ENCODE measurements at regions not wholly inside any gene's neighbourhood (a gene's known extent, or its start where the extent isn't known, plus 50 kb on each side); places are given as distances from the start of the nearest gene placed in this dataset.

- no peaks in the 10 kb centered on the region for H3K36me3 ChIP-seq (replicated peaks in 1 of 2; ENCODE audit: control extremely low read depth in 1 of 2, control insufficient read depth in 1 of 2, extremely low read depth in 1 of 2, insufficient read depth in 2 of 2, low read length in 1 of 2)
- TF ChIP-seq EZH2 (IDR thresholded peaks at IDR 0.05; ENCODE audit: borderline replicate concordance, insufficient read depth, low read depth, low read length, poor library complexity, severe bottlenecking): no peak
- no peak for TF ChIP-seq CTCF (IDR thresholded peaks at IDR 0.05)
- H2AFZ ChIP-seq (ENCODE audit: insufficient read depth, low read depth, low read length, poor library complexity, severe bottlenecking): no peak overlapping the region
- no peak overlapping the region for H3K9ac ChIP-seq (ENCODE audit: low read length)
- POLR2A ChIA-PET: no interaction called here
- no peaks in the 10 kb centered on the region for H4K20me1 ChIP-seq (ENCODE audit: control insufficient read depth, insufficient read depth, low read length, poor library complexity, severe bottlenecking)
- H3K4me2 ChIP-seq (replicated peaks; ENCODE audit: low read depth, low read length, poor library complexity, severe bottlenecking): no peak overlapping the region
- H3K4me1 ChIP-seq (ENCODE audit: control insufficient read depth in 2 of 2, insufficient read depth in 2 of 2, low read length in 2 of 2): no peaks in the 10 kb centered on the region
- DNase-seq (no peak), ATAC-seq (ENCODE audit: low read depth) (no peak)
- H3K27ac Mint-ChIP-seq: no peak overlapping the region
- H3K4me1 Mint-ChIP-seq: no peaks in the 10 kb centered on the region
- intact Hi-C loops (cut with micrococcal nuclease): no loop called here
- no peak overlapping the region for H3K4me3 Mint-ChIP-seq
- WGBS (ENCODE audit: insufficient coverage): 100% methylated on average over 1 of the region's 2 CpGs
- no peaks in the 10 kb centered on the region for H3K27me3 Mint-ChIP-seq
- no peaks in the 10 kb centered on the region for H3K9me3 ChIP-seq (ENCODE audit: control extremely low read depth in 1 of 3, control insufficient read depth in 2 of 3, insufficient read depth in 1 of 3, low read length in 2 of 3)
- CTCF ChIA-PET: no interaction called here
- H3K4me3 ChIP-seq (ENCODE audit: control extremely low read depth in 1 of 5, extremely low read depth in 1 of 5, insufficient read depth in 1 of 5, low read depth in 2 of 5, low read length in 4 of 5): no peak overlapping the region
- H3K27me3 ChIP-seq (replicated peaks in 1 of 4; ENCODE audit: control extremely low read depth in 1 of 4, control insufficient read depth in 3 of 4, insufficient read depth in 4 of 4, low read length in 3 of 4): no peaks in the 10 kb centered on the region
- H3K79me2 ChIP-seq (ENCODE audit: control insufficient read depth, insufficient read depth, low read length): no peaks in the 10 kb centered on the region
- no peak overlapping the region for H3K27ac ChIP-seq (ENCODE audit: low read length in 2 of 2)
- peaks cover 5% of the 10 kb centered on the region for H3K9me3 Mint-ChIP-seq (ENCODE audit: insufficient read depth)
Measured at GRCh38 chr5:152592416-152592815, 187.3 kb upstream of the NMUR2 start.

GRCh38 chr5:152593388-152593787 lies 188.3 kb upstream of the NMUR2 start:
- ATAC-seq (ENCODE audit: low read depth) (no peak), DNase-seq (no peak)
- no peaks in the 10 kb centered on the region for H3K27me3 Mint-ChIP-seq
- WGBS (ENCODE audit: insufficient coverage): no CpG with 5 or more reads among the region's 1 CpG
- no peaks in the 10 kb centered on the region for H3K79me2 ChIP-seq (ENCODE audit: control insufficient read depth, insufficient read depth, low read length)
- H3K4me1 Mint-ChIP-seq: no peaks in the 10 kb centered on the region
- no peak overlapping the region for H2AFZ ChIP-seq (ENCODE audit: insufficient read depth, low read depth, low read length, poor library complexity, severe bottlenecking)
- no peak overlapping the region for H3K4me3 ChIP-seq (ENCODE audit: control extremely low read depth in 1 of 5, extremely low read depth in 1 of 5, insufficient read depth in 1 of 5, low read depth in 2 of 5, low read length in 4 of 5)
- H3K4me2 ChIP-seq (replicated peaks; ENCODE audit: low read depth, low read length, poor library complexity, severe bottlenecking): no peak overlapping the region
- H3K4me1 ChIP-seq (ENCODE audit: control insufficient read depth in 2 of 2, insufficient read depth in 2 of 2, low read length in 2 of 2): no peaks in the 10 kb centered on the region
- H3K4me3 Mint-ChIP-seq: no peak overlapping the region
- H3K27ac Mint-ChIP-seq: no peak overlapping the region
- intact Hi-C loops (cut with micrococcal nuclease): no loop called here
- no peak overlapping the region for H3K27ac ChIP-seq (ENCODE audit: low read length in 2 of 2)
- ChIA-PET CTCF (no interaction called here), POLR2A (no interaction called here)
- H3K9me3 Mint-ChIP-seq (ENCODE audit: insufficient read depth): peaks cover 4% of the 10 kb centered on the region
- H3K9me3 ChIP-seq (ENCODE audit: control extremely low read depth in 1 of 3, control insufficient read depth in 2 of 3, insufficient read depth in 1 of 3, low read length in 2 of 3): no peaks in the 10 kb centered on the region
- H3K36me3 ChIP-seq (replicated peaks in 1 of 2; ENCODE audit: control extremely low read depth in 1 of 2, control insufficient read depth in 1 of 2, extremely low read depth in 1 of 2, insufficient read depth in 2 of 2, low read length in 1 of 2): no peaks in the 10 kb centered on the region
- no peak for TF ChIP-seq EZH2 (IDR thresholded peaks at IDR 0.05; ENCODE audit: borderline replicate concordance, insufficient read depth, low read depth, low read length, poor library complexity, severe bottlenecking)
- no peak for TF ChIP-seq CTCF (IDR thresholded peaks at IDR 0.05)
- no peak overlapping the region for H3K9ac ChIP-seq (ENCODE audit: low read length)
- H3K27me3 ChIP-seq (replicated peaks in 1 of 4; ENCODE audit: control extremely low read depth in 1 of 4, control insufficient read depth in 3 of 4, insufficient read depth in 4 of 4, low read length in 3 of 4): no peaks in the 10 kb centered on the region
- no peaks in the 10 kb centered on the region for H4K20me1 ChIP-seq (ENCODE audit: control insufficient read depth, insufficient read depth, low read length, poor library complexity, severe bottlenecking)
